GM23338 (cell line): ENCODE measurements at regions not wholly inside any gene's neighbourhood (a gene's known extent, or its start where the extent isn't known, plus 50 kb on each side); places are given as distances from the start of the nearest gene placed in this dataset.

ENCODE experiments used
- ATAC-seq: fragments of 200-7000 bp; cut with Tn5 transposase; 3 replicates; pipeline ENCODE4 v1.9.1; 2020
- DNase-seq: peaks from one replicate; pipeline ENCODE4 v3.0.0-alpha.2; 2015; ENCODE audit warnings: low spot score
- H2AFZ ChIP-seq: fragments of 200-600 bp; sonication (generic); 2 replicates; pipeline ENCODE4 v1.8.0; 2016; ENCODE audit warnings: antibody characterized with exemption, mild to moderate bottlenecking, moderate library complexity
- H3F3A ChIP-seq: fragments of 200-600 bp; sonication (generic); replicated peaks from 2 replicates; pipeline ENCODE4 v1.8.0; 2017; ENCODE audit warnings: antibody characterized with exemption, mixed run types, low read depth
- H3K27ac ChIP-seq: fragments of 200-600 bp; sonication (generic); 2 replicates; pipeline ENCODE4 v1.6.1; 2016; ENCODE audit warnings: low read depth
- H3K27me3 ChIP-seq: fragments of 200-600 bp; sonication (generic); 2 replicates; pipeline ENCODE4 v1.8.0; 2016; ENCODE audit warnings: mild to moderate bottlenecking, mixed run types, moderate library complexity; ENCODE audit not compliant: insufficient read depth
- H3K36me3 ChIP-seq: fragments of 200-600 bp; sonication (generic); 2 replicates; pipeline ENCODE4 v1.8.0; 2016; ENCODE audit warnings: mild to moderate bottlenecking; ENCODE audit not compliant: insufficient read depth
- H3K4me1 ChIP-seq: fragments of 200-600 bp; sonication (generic); 2 replicates; pipeline ENCODE4 v1.8.0; 2016; ENCODE audit warnings: mild to moderate bottlenecking, moderate library complexity; ENCODE audit not compliant: insufficient read depth
- H3K4me2 ChIP-seq: fragments of 200-600 bp; sonication (generic); 2 replicates; pipeline ENCODE4 v1.7.1; 2017; ENCODE audit warnings: mixed run types
- H3K4me3 ChIP-seq: fragments of 200-600 bp; sonication (generic); 2 replicates; pipeline ENCODE4 v1.6.1; 2016; ENCODE audit warnings: mixed run types
- H3K79me2 ChIP-seq: fragments of 200-600 bp; sonication (generic); replicated peaks from 2 replicates; pipeline ENCODE4 v1.8.0; 2017; ENCODE audit warnings: mild to moderate bottlenecking; ENCODE audit not compliant: insufficient read depth
- H3K9me2 ChIP-seq: fragments of 200-600 bp; sonication (generic); 2 replicates; pipeline ENCODE4 v1.8.0; 2017; ENCODE audit not compliant: insufficient read depth
- H4K20me1 ChIP-seq: fragments of 200-600 bp; sonication (generic); replicated peaks from 2 replicates; pipeline ENCODE4 v1.8.0; 2017; ENCODE audit warnings: mild to moderate bottlenecking; ENCODE audit not compliant: insufficient read depth
- H3K27ac Mint-ChIP-seq: 2 replicates; pipeline ENCODE4 v1.8.0; 2020; ENCODE audit warnings: inconsistent platforms, mild to moderate bottlenecking, moderate library complexity, mixed read lengths
- H3K27me3 Mint-ChIP-seq: 3 replicates; pipeline ENCODE4 v1.8.0; 2022; ENCODE audit warnings: low read depth, mild to moderate bottlenecking, moderate library complexity, mixed read lengths, inconsistent platforms; ENCODE audit not compliant: insufficient read depth, poor library complexity
- H3K36me3 Mint-ChIP-seq: 3 replicates; pipeline ENCODE4 v1.8.0; 2021; ENCODE audit warnings: low read depth, mild to moderate bottlenecking, inconsistent platforms, moderate library complexity, mixed read lengths
- H3K4me1 Mint-ChIP-seq: 3 replicates; pipeline ENCODE4 v1.8.0; 2020; ENCODE audit warnings: mild to moderate bottlenecking, inconsistent platforms, mixed read lengths
- H3K4me3 Mint-ChIP-seq: 3 replicates; pipeline ENCODE4 v1.8.0; 2021; ENCODE audit warnings: moderate library complexity, mild to moderate bottlenecking, inconsistent platforms, mixed read lengths
- H3K9me3 Mint-ChIP-seq: 3 replicates; pipeline ENCODE4 v1.8.0; 2020; ENCODE audit warnings: moderate library complexity, mild to moderate bottlenecking, inconsistent platforms, mixed read lengths
- CREB1 ChIP-seq: fragments of 250-450 bp; sonication (Bioruptor Pico); IDR thresholded peaks from 2 replicates; pipeline ENCODE4 v1.5.0; 2020; ENCODE audit warnings: low read depth, mild to moderate bottlenecking, moderate library complexity
- CTCF ChIP-seq, 2 experiments: fragments of 200-600 bp in 1 of 2; sonication (generic) in 1 of 2; conservative IDR thresholded peaks; 2 replicates each; pipeline versions ENCODE4 v1.5.1 to v1.6.1; 2016 to 2017; ENCODE audit warnings: antibody characterized with exemption in 2 of 2, low read depth in 2 of 2, mild to moderate bottlenecking in 2 of 2, moderate library complexity in 1 of 2
- ETS1 ChIP-seq: IDR thresholded peaks from 2 replicates; pipeline ENCODE4 v1.6.1; 2016; ENCODE audit warnings: antibody characterized with exemption
- EZH2 ChIP-seq: fragments of 200-600 bp; sonication (generic); IDR thresholded peaks from one replicate; pipeline ENCODE4 v1.8.0; 2017; ENCODE audit warnings: antibody characterized with exemption, mild to moderate bottlenecking, low read depth; ENCODE audit not compliant: unreplicated experiment
- EZH2phosphoT487 ChIP-seq: fragments of 200-600 bp; sonication (generic); IDR thresholded peaks from one replicate; pipeline ENCODE4 v1.8.1; 2018; ENCODE audit warnings: antibody characterized with exemption; ENCODE audit not compliant: unreplicated experiment
- JUNB ChIP-seq: IDR thresholded peaks from one replicate; pipeline ENCODE4 v1.6.1; 2016; ENCODE audit warnings: antibody characterized with exemption; ENCODE audit not compliant: unreplicated experiment
- NANOG ChIP-seq: IDR thresholded peaks from 2 replicates; pipeline ENCODE4 v1.6.1; 2016; ENCODE audit warnings: antibody characterized with exemption, borderline replicate concordance
- REST ChIP-seq: IDR thresholded peaks from one replicate; pipeline ENCODE4 v1.6.1; 2018; ENCODE audit warnings: antibody characterized with exemption; ENCODE audit not compliant: unreplicated experiment
- STAT1 ChIP-seq: IDR thresholded peaks from one replicate; pipeline ENCODE4 v1.6.1; 2016; ENCODE audit warnings: antibody characterized with exemption; ENCODE audit not compliant: unreplicated experiment
- ZNF114 ChIP-seq: fragments of 250-450 bp; sonication (Bioruptor Pico); IDR thresholded peaks from 2 replicates; pipeline ENCODE4 v1.5.0; 2020; ENCODE audit warnings: mild to moderate bottlenecking, moderate library complexity
- ZNF331 ChIP-seq: fragments of 250-450 bp; sonication (Bioruptor Pico); IDR thresholded peaks from 2 replicates; pipeline ENCODE4 v1.5.0; 2020; ENCODE audit warnings: low read depth, mild to moderate bottlenecking, moderate library complexity
- ZNF462 ChIP-seq: fragments of 250-450 bp; sonication (Bioruptor Pico); IDR thresholded peaks from 2 replicates; pipeline ENCODE4 v1.5.0; 2020; ENCODE audit warnings: mild to moderate bottlenecking, moderate library complexity

GRCh38 chr3:23002151-23002550 is 201.0 kb upstream of the UBE2E2 start:
- Histone ChIP-seq H3K36me3 (no peaks in the 10 kb centered on the region), H3K79me2 (no peaks in the 10 kb centered on the region), H4K20me1 (no peaks in the 10 kb centered on the region), H3K27ac (no peak overlapping the region), H3K4me1 (no peaks in the 10 kb centered on the region), H3K27me3 (no peaks in the 10 kb centered on the region), H3F3A (no peaks in the 10 kb centered on the region), H3K9me2 (peaks cover 3% of the 10 kb centered on the region; the same call in 1 of the 2 replicates), H3K4me3 (no peak overlapping the region), H3K4me2 (no peak overlapping the region), H2AFZ (no peak overlapping the region)
- DNase-seq (no peak), ATAC-seq (no peak)
- H3K4me1 Mint-ChIP-seq = peaks cover 2% of the 10 kb centered on the region; the same call in 2 of the 3 replicates
- no peak for TF ChIP-seq EZH2
- no peak for TF ChIP-seq NANOG
- no peak for TF ChIP-seq ZNF331 (CRISPR knock-in tag)
- TF ChIP-seq CREB1 (CRISPR knock-in tag) = no peak
- TF ChIP-seq ETS1 = no peak
- no peak for TF ChIP-seq ZNF114 (CRISPR knock-in tag)
- no peak for TF ChIP-seq CTCF (conservative IDR thresholded peaks at IDR 0.05; ENCODE audit: low read depth in 2 of 2)
- no peak for TF ChIP-seq ZNF462 (CRISPR knock-in tag)
- TF ChIP-seq JUNB = no peak
- no peak for TF ChIP-seq STAT1
- TF ChIP-seq EZH2phosphoT487 = no peak
- no peak for TF ChIP-seq REST
- H3K27ac Mint-ChIP-seq = no peak overlapping the region
- H3K4me3 Mint-ChIP-seq = no peak overlapping the region
- H3K27me3 Mint-ChIP-seq = peaks cover 3% of the 10 kb centered on the region
- no peaks in the 10 kb centered on the region for H3K9me3 Mint-ChIP-seq
- no peaks in the 10 kb centered on the region for H3K36me3 Mint-ChIP-seq
